ENCODE measurements at regions not wholly inside any gene's neighbourhood (a gene's known extent, or its start where the extent isn't known, plus 50 kb on each side); places are given as distances from the start of the nearest gene placed in this dataset.

DNA sequence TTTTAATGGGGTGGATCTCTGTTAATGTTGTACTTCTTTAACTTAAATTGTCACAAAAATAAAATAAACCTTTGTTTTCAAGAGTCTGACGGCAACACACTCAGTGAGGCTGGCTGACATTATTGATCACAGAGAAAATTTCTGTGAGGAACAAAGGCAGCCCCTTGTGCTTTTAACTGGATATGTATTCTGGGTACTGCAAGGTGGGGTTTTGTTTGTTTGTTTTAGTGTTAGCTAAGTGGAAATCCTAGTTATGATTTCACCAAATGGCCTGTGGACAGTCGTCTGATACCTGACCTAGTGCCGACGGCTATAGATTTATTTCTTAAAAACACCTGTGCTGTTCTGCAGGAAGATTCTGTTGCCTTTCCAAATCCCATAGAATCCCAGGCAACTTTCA, 1329.5 kb upstream of the ZEB2 start:
- Histone ChIP-seq H3K27ac (ENCODE audit: low read depth in 1 of 3, low read length in 2 of 3) (no peak overlapping the region), H3K4me1 (ENCODE audit: control insufficient read depth in 3 of 3, insufficient read depth in 2 of 3, low read depth in 1 of 3, low read length in 2 of 3) (no peaks in the 10 kb centered on the region), H3K36me3 (ENCODE audit: control insufficient read depth in 3 of 3, insufficient read depth in 2 of 3, low read depth in 1 of 3, low read length in 3 of 3) (no peaks in the 10 kb centered on the region), H3K9me3 (ENCODE audit: control insufficient read depth in 2 of 2, insufficient read depth in 1 of 2, low read depth in 1 of 2, low read length in 1 of 2) (no peaks in the 10 kb centered on the region), H3K27me3 (ENCODE audit: control insufficient read depth in 3 of 3, insufficient read depth in 3 of 3, low read length in 3 of 3) (no peaks in the 10 kb centered on the region), H3K4me3 (ENCODE audit: low read depth in 1 of 3, low read length in 3 of 3) (no peak overlapping the region)
- FAIRE-seq (no peak), DNase-seq (no peak)
- 45 to 70% (median 57%) methylated on average over 4 of the region's 4 CpGs for WGBS, 3 donors

- 56 to 84% (median 79%) methylated on average over 4 of the region's 4 CpGs for whole genome bisulfite sequencing, 3 donors
- FAIRE-seq, result no peak
These were observed 1327.1 kb upstream of the ZEB2 start for GRCh38 chr2:145846982-145847381.

DNA sequence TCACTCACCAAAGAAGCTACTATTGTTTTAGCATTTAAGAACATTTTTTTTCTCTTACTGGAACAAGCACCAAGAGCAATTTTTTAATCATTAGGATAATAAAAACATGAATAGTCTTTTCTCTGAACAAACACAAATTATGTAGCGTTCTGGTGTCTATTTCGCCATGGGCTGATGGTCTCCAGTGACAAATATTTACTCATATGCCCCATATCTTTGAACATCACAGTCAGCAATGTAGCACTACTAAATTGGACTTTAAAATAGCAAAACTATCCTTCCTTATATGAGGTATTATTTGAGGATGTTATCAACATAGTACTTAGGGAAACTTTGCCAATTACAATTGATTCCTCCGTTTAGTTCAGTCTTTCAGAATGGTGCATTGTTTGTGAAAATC, 1326.0 kb upstream of the ZEB2 start:
- H3K4me3 ChIP-seq (ENCODE audit: low read depth in 1 of 3, low read length in 3 of 3), result no peak overlapping the region
- FAIRE-seq (no peak), DNase-seq (no peak)
- H3K36me3 ChIP-seq (ENCODE audit: control insufficient read depth in 3 of 3, insufficient read depth in 2 of 3, low read depth in 1 of 3, low read length in 3 of 3), result no peaks in the 10 kb centered on the region
- 54 to 70% (median 56%) methylated on average over 3 of the region's 3 CpGs for WGBS, 3 donors
- no peak overlapping the region for H3K27ac ChIP-seq (ENCODE audit: low read depth in 1 of 3, low read length in 2 of 3)
- H3K27me3 ChIP-seq (ENCODE audit: control insufficient read depth in 3 of 3, insufficient read depth in 3 of 3, low read length in 3 of 3), result no peaks in the 10 kb centered on the region
- no peaks in the 10 kb centered on the region for H3K4me1 ChIP-seq (ENCODE audit: control insufficient read depth in 3 of 3, insufficient read depth in 2 of 3, low read depth in 1 of 3, low read length in 2 of 3)
- H3K9me3 ChIP-seq (ENCODE audit: control insufficient read depth in 2 of 2, insufficient read depth in 1 of 2, low read depth in 1 of 2, low read length in 1 of 2), result no peaks in the 10 kb centered on the region

More at GRCh38 chr2:145846982-145847381, 1327.1 kb upstream of the ZEB2 start:
- DNase-seq, result peak; percentile 1 to 9
- no peaks in the 10 kb centered on the region for H3K9me3 ChIP-seq (ENCODE audit: control insufficient read depth in 2 of 2, insufficient read depth in 1 of 2, low read depth in 1 of 2, low read length in 1 of 2)
- H3K4me3 ChIP-seq (ENCODE audit: low read depth in 1 of 3, low read length in 3 of 3), result no peak overlapping the region
- no peaks in the 10 kb centered on the region for H3K36me3 ChIP-seq (ENCODE audit: control insufficient read depth in 3 of 3, insufficient read depth in 2 of 3, low read depth in 1 of 3, low read length in 3 of 3)
- no peaks in the 10 kb centered on the region for H3K4me1 ChIP-seq (ENCODE audit: control insufficient read depth in 3 of 3, insufficient read depth in 2 of 3, low read depth in 1 of 3, low read length in 2 of 3)
- H3K27ac ChIP-seq (ENCODE audit: low read depth in 1 of 3, low read length in 2 of 3), result no peak overlapping the region
- no peaks in the 10 kb centered on the region for H3K27me3 ChIP-seq (ENCODE audit: control insufficient read depth in 3 of 3, insufficient read depth in 3 of 3, low read length in 3 of 3)

GRCh38 chr2:145845207-145845894, 1325.4 kb upstream of the ZEB2 start:
- H3K9me3 ChIP-seq (ENCODE audit: control insufficient read depth in 2 of 2, insufficient read depth in 1 of 2, low read depth in 1 of 2, low read length in 1 of 2), result no peaks in the 10 kb centered on the region
- H3K36me3 ChIP-seq (ENCODE audit: control insufficient read depth in 3 of 3, insufficient read depth in 2 of 3, low read depth in 1 of 3, low read length in 3 of 3), result no peaks in the 10 kb centered on the region
- no peaks in the 10 kb centered on the region for H3K27me3 ChIP-seq (ENCODE audit: control insufficient read depth in 3 of 3, insufficient read depth in 3 of 3, low read length in 3 of 3)
- DNase-seq (no peak), FAIRE-seq (no peak)
- 43 to 63% (median 50%) methylated on average over 2 of the region's 2 CpGs for WGBS, 3 donors
- no peaks in the 10 kb centered on the region for H3K4me1 ChIP-seq (ENCODE audit: control insufficient read depth in 3 of 3, insufficient read depth in 2 of 3, low read depth in 1 of 3, low read length in 2 of 3)
- H3K4me3 ChIP-seq (ENCODE audit: low read depth in 1 of 3, low read length in 3 of 3), result no peak overlapping the region
- no peak overlapping the region for H3K27ac ChIP-seq (ENCODE audit: low read depth in 1 of 3, low read length in 2 of 3)

DNA sequence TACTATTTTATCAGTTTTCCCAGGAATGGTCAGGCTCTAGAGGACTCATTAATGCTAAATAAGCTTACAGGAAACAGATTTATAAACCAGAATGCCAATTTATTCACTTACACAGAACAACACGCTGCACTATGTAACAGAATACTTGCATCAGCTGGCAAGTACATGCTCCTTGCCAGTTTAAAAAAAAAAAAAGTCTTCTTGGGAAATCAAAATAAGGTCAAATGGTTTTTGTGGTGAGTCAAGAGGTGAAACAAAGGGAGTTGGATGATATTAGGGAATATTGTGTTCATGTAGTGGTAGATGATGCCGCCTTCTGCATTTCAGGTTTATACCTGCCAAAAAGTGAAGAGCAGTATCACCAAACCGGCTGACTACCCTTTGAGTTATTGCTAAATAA, 1322.1 kb upstream of the ZEB2 start:
- H3K36me3 ChIP-seq (ENCODE audit: control insufficient read depth in 3 of 3, insufficient read depth in 2 of 3, low read depth in 1 of 3, low read length in 3 of 3), result no peaks in the 10 kb centered on the region
- FAIRE-seq, result no peak
- DNase-seq, result no peak
- WGBS, 3 donors, result 72 to 88% (median 75%) methylated on average over 3 of the region's 3 CpGs
- H3K9me3 ChIP-seq (ENCODE audit: control insufficient read depth in 2 of 2, insufficient read depth in 1 of 2, low read depth in 1 of 2, low read length in 1 of 2), result no peaks in the 10 kb centered on the region
- H3K27me3 ChIP-seq (ENCODE audit: control insufficient read depth in 3 of 3, insufficient read depth in 3 of 3, low read length in 3 of 3), result no peaks in the 10 kb centered on the region
- H3K4me1 ChIP-seq (ENCODE audit: control insufficient read depth in 3 of 3, insufficient read depth in 2 of 3, low read depth in 1 of 3, low read length in 2 of 3), result no peaks in the 10 kb centered on the region
- H3K27ac ChIP-seq (ENCODE audit: low read depth in 1 of 3, low read length in 2 of 3), result no peak overlapping the region
- H3K4me3 ChIP-seq (ENCODE audit: low read depth in 1 of 3, low read length in 3 of 3), result no peak overlapping the region

DNA sequence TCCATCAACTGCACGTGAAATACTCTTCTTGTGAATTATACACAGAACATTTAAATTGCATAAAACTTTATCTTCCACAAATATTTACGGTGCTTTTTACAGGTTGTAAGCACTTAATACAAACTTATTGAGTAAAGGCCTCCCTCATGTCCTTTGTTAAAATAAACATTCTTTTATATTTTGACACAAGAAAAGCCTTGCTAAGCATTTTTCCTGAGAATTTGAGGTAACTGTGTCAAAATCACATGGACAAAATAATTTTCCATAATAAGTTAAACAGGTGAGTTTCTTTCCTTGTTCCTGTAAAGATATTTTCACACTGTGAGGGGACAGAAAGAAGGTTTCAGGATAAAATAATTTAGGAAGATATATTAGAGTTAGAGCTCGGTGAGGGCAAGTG, 1317.1 kb upstream of the ZEB2 start:
- no peaks in the 10 kb centered on the region for H3K4me1 ChIP-seq (ENCODE audit: control insufficient read depth in 3 of 3, insufficient read depth in 2 of 3, low read depth in 1 of 3, low read length in 2 of 3)
- H3K36me3 ChIP-seq (ENCODE audit: control insufficient read depth in 3 of 3, insufficient read depth in 2 of 3, low read depth in 1 of 3, low read length in 3 of 3), result no peaks in the 10 kb centered on the region
- no peaks in the 10 kb centered on the region for H3K9me3 ChIP-seq (ENCODE audit: control insufficient read depth in 2 of 2, insufficient read depth in 1 of 2, low read depth in 1 of 2, low read length in 1 of 2)
- H3K27ac ChIP-seq (ENCODE audit: low read depth in 1 of 3, low read length in 2 of 3), result no peak overlapping the region
- no peak for FAIRE-seq
- no peak for DNase-seq
- no peaks in the 10 kb centered on the region for H3K27me3 ChIP-seq (ENCODE audit: control insufficient read depth in 3 of 3, insufficient read depth in 3 of 3, low read length in 3 of 3)
- WGBS, 3 donors, result 55 to 76% (median 57%) methylated on average over 3 of the region's 3 CpGs
- no peak overlapping the region for H3K4me3 ChIP-seq (ENCODE audit: low read depth in 1 of 3, low read length in 3 of 3)

DNA sequence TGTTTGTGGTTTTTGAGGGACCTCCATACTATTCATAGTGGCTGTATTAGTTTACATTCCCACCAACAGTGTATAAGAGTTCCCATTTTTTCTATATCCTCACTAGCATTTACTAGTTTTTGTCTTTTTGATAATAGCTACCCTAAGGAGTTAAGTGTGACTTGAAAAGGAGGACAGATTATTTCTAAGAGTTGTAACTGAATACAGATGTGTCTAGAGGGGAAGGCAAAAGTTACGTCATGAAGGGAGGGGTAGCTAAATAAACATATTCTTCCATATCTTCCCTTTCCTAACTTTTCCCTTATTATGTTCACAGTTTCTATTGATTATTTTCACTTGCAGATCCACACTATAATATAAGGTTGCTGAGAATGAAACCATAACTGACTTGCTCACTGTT, 1315.7 kb upstream of the ZEB2 start:
- no peaks in the 10 kb centered on the region for H3K36me3 ChIP-seq (ENCODE audit: control insufficient read depth in 3 of 3, insufficient read depth in 2 of 3, low read depth in 1 of 3, low read length in 3 of 3)
- no peaks in the 10 kb centered on the region for H3K27me3 ChIP-seq (ENCODE audit: control insufficient read depth in 3 of 3, insufficient read depth in 3 of 3, low read length in 3 of 3)
- no peaks in the 10 kb centered on the region for H3K9me3 ChIP-seq (ENCODE audit: control insufficient read depth in 2 of 2, insufficient read depth in 1 of 2, low read depth in 1 of 2, low read length in 1 of 2)
- DNase-seq (no peak), FAIRE-seq (no peak)
- no peak overlapping the region for H3K4me3 ChIP-seq (ENCODE audit: low read depth in 1 of 3, low read length in 3 of 3)
- H3K27ac ChIP-seq (ENCODE audit: low read depth in 1 of 3, low read length in 2 of 3), result no peak overlapping the region
- no peaks in the 10 kb centered on the region for H3K4me1 ChIP-seq (ENCODE audit: control insufficient read depth in 3 of 3, insufficient read depth in 2 of 3, low read depth in 1 of 3, low read length in 2 of 3)
- 79 to 95% (median 84%) methylated on average over 1 of the region's 1 CpG for WGBS, 3 donors

- H3K4me3 ChIP-seq (ENCODE audit: low read depth in 1 of 3, low read length in 3 of 3), result no peak overlapping the region
- DNase-seq (no peak), FAIRE-seq (no peak)
- H3K4me1 ChIP-seq (ENCODE audit: control insufficient read depth in 3 of 3, insufficient read depth in 2 of 3, low read depth in 1 of 3, low read length in 2 of 3), result no peaks in the 10 kb centered on the region
- H3K27me3 ChIP-seq (ENCODE audit: control insufficient read depth in 3 of 3, insufficient read depth in 3 of 3, low read length in 3 of 3), result no peaks in the 10 kb centered on the region
- H3K27ac ChIP-seq (ENCODE audit: low read depth in 1 of 3, low read length in 2 of 3), result no peak overlapping the region
- no peaks in the 10 kb centered on the region for H3K9me3 ChIP-seq (ENCODE audit: control insufficient read depth in 2 of 2, insufficient read depth in 1 of 2, low read depth in 1 of 2, low read length in 1 of 2)
- H3K36me3 ChIP-seq (ENCODE audit: control insufficient read depth in 3 of 3, insufficient read depth in 2 of 3, low read depth in 1 of 3, low read length in 3 of 3), result no peaks in the 10 kb centered on the region
- WGBS, 3 donors, result 74 to 90% (median 79%) methylated on average over 5 of the region's 5 CpGs
These were observed 1312.8 kb upstream of the ZEB2 start for GRCh38 chr2:145832681-145833080.

GRCh38 chr2:145829931-145830330, 1310.0 kb upstream of the ZEB2 start:
- no peak for FAIRE-seq
- Histone ChIP-seq H3K4me1 (ENCODE audit: control insufficient read depth in 3 of 3, insufficient read depth in 2 of 3, low read depth in 1 of 3, low read length in 2 of 3) (no peaks in the 10 kb centered on the region), H3K27ac (ENCODE audit: low read depth in 1 of 3, low read length in 2 of 3) (no peak overlapping the region), H3K36me3 (ENCODE audit: control insufficient read depth in 3 of 3, insufficient read depth in 2 of 3, low read depth in 1 of 3, low read length in 3 of 3) (no peaks in the 10 kb centered on the region), H3K4me3 (ENCODE audit: low read depth in 1 of 3, low read length in 3 of 3) (no peak overlapping the region), H3K27me3 (ENCODE audit: control insufficient read depth in 3 of 3, insufficient read depth in 3 of 3, low read length in 3 of 3) (no peaks in the 10 kb centered on the region), H3K9me3 (ENCODE audit: control insufficient read depth in 2 of 2, insufficient read depth in 1 of 2, low read depth in 1 of 2, low read length in 1 of 2) (no peaks in the 10 kb centered on the region)
- no peak for DNase-seq
